ENCODE measurements at regions not wholly inside any gene's neighbourhood (a gene's known extent, or its start where the extent isn't known, plus 50 kb on each side); places are given as distances from the start of the nearest gene placed in this dataset.

DNA sequence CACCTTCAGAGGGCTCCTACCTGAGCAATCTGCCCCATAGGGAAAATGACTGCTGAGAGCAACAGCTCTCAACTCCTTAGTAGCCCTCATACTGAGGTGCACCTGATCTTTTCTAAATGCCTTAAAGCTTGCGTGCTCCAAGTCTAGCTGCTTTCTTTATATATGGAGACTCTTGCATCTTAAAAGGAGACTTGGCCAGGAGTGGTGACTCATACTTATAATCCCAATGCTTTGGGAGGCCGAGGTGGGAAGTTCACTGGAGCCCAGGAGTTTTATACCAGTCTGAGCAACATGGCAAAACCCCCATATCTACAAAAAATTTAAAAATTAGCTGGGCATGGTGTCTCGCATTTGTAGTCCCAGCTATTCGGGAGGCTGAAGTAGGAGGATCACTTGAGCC lies 78.1 kb upstream of the TRIM2 start:
- H3K36me3 ChIP-seq (ENCODE audit: control insufficient read depth in 1 of 2, insufficient read depth in 2 of 2, low read depth in 1 of 2, low read length in 2 of 2): no peaks in the 10 kb centered on the region
- H2BK120ac ChIP-seq (ENCODE audit: low read depth, low read length): no peak overlapping the region
- no peak overlapping the region for H3K23ac ChIP-seq (ENCODE audit: low read length in 2 of 2)
- H4K91ac ChIP-seq (ENCODE audit: low read length): no peak overlapping the region
- no peaks in the 10 kb centered on the region for H3K9me3 ChIP-seq (ENCODE audit: control insufficient read depth, low read length)
- no peak overlapping the region for H3K27ac ChIP-seq (ENCODE audit: low read length, poor library complexity, severe bottlenecking)
- peaks cover 2% of the 10 kb centered on the region for H3K4me1 ChIP-seq (ENCODE audit: control insufficient read depth, insufficient read depth, low read depth, low read length)
- H3K18ac ChIP-seq (ENCODE audit: low read depth in 1 of 2, low read length in 2 of 2): no peak overlapping the region
- peaks cover 0 to 14% of the 10 kb centered on the region in 2 experiments for H3K27me3 ChIP-seq (ENCODE audit: control insufficient read depth in 1 of 2, insufficient read depth in 1 of 2, low read length in 2 of 2)
- H3K9ac ChIP-seq (ENCODE audit: low read length): no peak overlapping the region
- H2BK12ac ChIP-seq (ENCODE audit: low read length in 2 of 2): no peak overlapping the region
- no peak overlapping the region for H3K4ac ChIP-seq (ENCODE audit: low read depth in 1 of 2, low read length in 2 of 2)
- no peak overlapping the region for H3K14ac ChIP-seq (ENCODE audit: low read length in 2 of 2)
- H2AFZ ChIP-seq (ENCODE audit: low read depth, low read length): no peak overlapping the region
- no peaks in the 10 kb centered on the region for H3K79me1 ChIP-seq (replicated peaks; ENCODE audit: low read length, poor library complexity, severe bottlenecking)
- no peak overlapping the region for H3K4me2 ChIP-seq (ENCODE audit: low read length, poor library complexity, severe bottlenecking)
- no peak overlapping the region for H2BK15ac ChIP-seq (ENCODE audit: low read depth, poor library complexity, severe bottlenecking)
- no peak overlapping the region for H2AK5ac ChIP-seq (ENCODE audit: low read length, severe bottlenecking)
- WGBS: 82% methylated on average over 4 of the region's 4 CpGs
- no peak for DNase-seq
- no peak overlapping the region for H4K8ac ChIP-seq (ENCODE audit: low read length)
- no peak overlapping the region for H3K4me3 ChIP-seq (ENCODE audit: insufficient read depth in 1 of 2, low read depth in 1 of 2, low read length in 2 of 2)
- no peak overlapping the region for H2BK5ac ChIP-seq (ENCODE audit: low read depth, low read length, poor library complexity, severe bottlenecking)

DNA sequence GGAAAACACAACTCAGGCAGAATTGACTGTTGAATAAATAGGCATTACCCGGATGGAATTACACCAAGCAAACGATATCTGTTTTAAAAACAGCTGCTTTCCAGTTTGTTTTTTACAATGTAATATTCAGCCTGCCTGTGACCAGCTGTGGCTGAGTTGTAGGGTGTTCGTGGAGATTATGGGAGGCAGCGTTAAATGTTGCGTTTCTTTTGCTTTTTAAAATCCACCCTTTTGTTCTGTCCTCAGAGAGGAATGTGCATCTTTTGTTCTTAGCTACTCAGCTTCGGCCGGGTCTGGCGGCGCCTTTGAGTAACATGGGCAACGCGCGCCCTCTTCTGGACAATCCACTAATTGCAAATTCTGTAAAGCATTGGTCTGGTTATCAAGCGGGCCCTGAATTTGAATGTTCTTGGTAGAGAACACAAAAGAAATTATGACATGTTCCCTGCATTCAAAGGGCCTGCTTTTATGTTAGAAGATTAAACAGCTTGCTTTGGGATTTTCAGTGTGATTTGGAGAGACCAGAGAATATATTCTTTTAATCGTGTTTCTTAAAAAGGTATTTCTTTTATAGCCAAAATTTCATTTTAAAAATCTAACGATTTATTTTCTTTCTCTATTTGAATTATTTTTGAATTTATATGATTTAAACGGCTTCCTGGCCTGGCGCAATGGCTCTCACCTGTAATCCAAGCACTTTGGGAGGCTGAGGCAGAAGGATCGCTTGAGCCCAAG lies 76.3 kb upstream of the TRIM2 start:
- no peaks in the 10 kb centered on the region for H3K4me1 ChIP-seq (ENCODE audit: control insufficient read depth, insufficient read depth, low read depth, low read length)
- H3K36me3 ChIP-seq (ENCODE audit: control insufficient read depth in 1 of 2, insufficient read depth in 2 of 2, low read depth in 1 of 2, low read length in 2 of 2): no peaks in the 10 kb centered on the region
- no peak overlapping the region for H3K23ac ChIP-seq (ENCODE audit: low read length in 2 of 2)
- H4K91ac ChIP-seq (ENCODE audit: low read length): no peak overlapping the region
- peak overlapping the region; percentile 59 for H3K4me2 ChIP-seq (ENCODE audit: low read length, poor library complexity, severe bottlenecking)
- H2BK12ac ChIP-seq (ENCODE audit: low read length in 2 of 2): no peak overlapping the region
- no peak overlapping the region for H2BK5ac ChIP-seq (ENCODE audit: low read depth, low read length, poor library complexity, severe bottlenecking)
- peak overlapping the region; percentile 76 for H3K9ac ChIP-seq (ENCODE audit: low read length)
- no peak overlapping the region for H4K8ac ChIP-seq (ENCODE audit: low read length)
- H2BK15ac ChIP-seq (ENCODE audit: low read depth, poor library complexity, severe bottlenecking): no peak overlapping the region
- no peak overlapping the region for H3K14ac ChIP-seq (ENCODE audit: low read length in 2 of 2)
- no peak overlapping the region for H2AK5ac ChIP-seq (ENCODE audit: low read length, severe bottlenecking)
- H3K4ac ChIP-seq (ENCODE audit: low read depth in 1 of 2, low read length in 2 of 2): no peak overlapping the region
- H3K79me1 ChIP-seq (replicated peaks; ENCODE audit: low read length, poor library complexity, severe bottlenecking): no peaks in the 10 kb centered on the region
- peak overlapping the region; percentile 56 for H2AFZ ChIP-seq (ENCODE audit: low read depth, low read length)
- no peak overlapping the region for H3K27ac ChIP-seq (ENCODE audit: low read length, poor library complexity, severe bottlenecking)
- H3K4me3 ChIP-seq (ENCODE audit: insufficient read depth in 1 of 2, low read depth in 1 of 2, low read length in 2 of 2): peak overlapping the region in 1 of 2 experiments; percentile 61
- no peak overlapping the region for H3K18ac ChIP-seq (ENCODE audit: low read depth in 1 of 2, low read length in 2 of 2)
- 21% methylated on average over 16 of the region's 18 CpGs for WGBS
- H3K9me3 ChIP-seq (ENCODE audit: control insufficient read depth, low read length): no peaks in the 10 kb centered on the region
- DNase-seq: peak; percentile 80
- peaks cover 0 to 17% of the 10 kb centered on the region in 2 experiments for H3K27me3 ChIP-seq (ENCODE audit: control insufficient read depth in 1 of 2, insufficient read depth in 1 of 2, low read length in 2 of 2)
- no peak overlapping the region for H2BK120ac ChIP-seq (ENCODE audit: low read depth, low read length)

- WGBS: 98% methylated on average over 3 of the region's 7 CpGs
- no peak overlapping the region for H3K4me2 ChIP-seq (ENCODE audit: low read length, poor library complexity, severe bottlenecking)
- no peak overlapping the region for H4K8ac ChIP-seq (ENCODE audit: low read length)
- H3K36me3 ChIP-seq (ENCODE audit: control insufficient read depth in 1 of 2, insufficient read depth in 2 of 2, low read depth in 1 of 2, low read length in 2 of 2): no peaks in the 10 kb centered on the region
- no peaks in the 10 kb centered on the region for H3K9me3 ChIP-seq (ENCODE audit: control insufficient read depth, low read length)
- H3K18ac ChIP-seq (ENCODE audit: low read depth in 1 of 2, low read length in 2 of 2): no peak overlapping the region
- H3K23ac ChIP-seq (ENCODE audit: low read length in 2 of 2): no peak overlapping the region
- H3K14ac ChIP-seq (ENCODE audit: low read length in 2 of 2): no peak overlapping the region
- no peak overlapping the region for H2BK15ac ChIP-seq (ENCODE audit: low read depth, poor library complexity, severe bottlenecking)
- H3K27ac ChIP-seq (ENCODE audit: low read length, poor library complexity, severe bottlenecking): no peak overlapping the region
- no peak overlapping the region for H4K91ac ChIP-seq (ENCODE audit: low read length)
- no peaks in the 10 kb centered on the region for H3K79me1 ChIP-seq (replicated peaks; ENCODE audit: low read length, poor library complexity, severe bottlenecking)
- no peak overlapping the region for H2AFZ ChIP-seq (ENCODE audit: low read depth, low read length)
- no peak overlapping the region for H2AK5ac ChIP-seq (ENCODE audit: low read length, severe bottlenecking)
- H3K4ac ChIP-seq (ENCODE audit: low read depth in 1 of 2, low read length in 2 of 2): no peak overlapping the region
- peaks cover 2% of the 10 kb centered on the region for H3K4me1 ChIP-seq (ENCODE audit: control insufficient read depth, insufficient read depth, low read depth, low read length)
- no peak overlapping the region for H2BK5ac ChIP-seq (ENCODE audit: low read depth, low read length, poor library complexity, severe bottlenecking)
- H3K27me3 ChIP-seq (ENCODE audit: control insufficient read depth in 1 of 2, insufficient read depth in 1 of 2, low read length in 2 of 2): peaks cover 0 to 5% of the 10 kb centered on the region in 2 experiments
- no peak overlapping the region for H2BK12ac ChIP-seq (ENCODE audit: low read length in 2 of 2)
- H3K4me3 ChIP-seq (ENCODE audit: insufficient read depth in 1 of 2, low read depth in 1 of 2, low read length in 2 of 2): no peak overlapping the region
- no peak overlapping the region for H3K9ac ChIP-seq (ENCODE audit: low read length)
- no peak overlapping the region for H2BK120ac ChIP-seq (ENCODE audit: low read depth, low read length)
- DNase-seq: no peak
Observed at GRCh38 chr4:153131596-153131995, 72.6 kb upstream of the TRIM2 start.

DNA sequence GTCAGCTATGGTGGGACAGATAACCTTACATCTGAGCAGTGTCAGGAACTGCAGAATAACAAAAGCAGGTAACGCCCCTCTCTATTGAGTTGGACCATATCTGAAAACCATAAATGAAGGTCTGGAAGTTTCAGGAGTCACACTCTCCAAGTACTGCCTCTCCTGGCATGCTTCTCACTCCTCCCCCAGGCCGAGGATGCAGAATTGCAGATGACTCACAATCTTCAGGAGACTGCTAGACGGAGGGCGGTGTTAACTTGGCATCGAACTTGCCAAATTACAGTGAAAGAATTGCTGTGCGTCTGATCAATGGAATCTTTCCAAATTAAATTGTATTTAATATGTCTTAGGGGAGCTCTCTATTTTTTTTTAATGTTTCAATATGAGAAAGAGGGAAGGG lies 67.1 kb upstream of the TRIM2 start:
- Histone ChIP-seq H3K79me1 (replicated peaks; ENCODE audit: low read length, poor library complexity, severe bottlenecking) (no peaks in the 10 kb centered on the region), H3K9ac (ENCODE audit: low read length) (no peak overlapping the region), H2BK5ac (ENCODE audit: low read depth, low read length, poor library complexity, severe bottlenecking) (no peak overlapping the region), H2AFZ (ENCODE audit: low read depth, low read length) (no peak overlapping the region), H2BK15ac (ENCODE audit: low read depth, poor library complexity, severe bottlenecking) (no peak overlapping the region), H2BK120ac (ENCODE audit: low read depth, low read length) (no peak overlapping the region), H3K36me3 (ENCODE audit: control insufficient read depth in 1 of 2, insufficient read depth in 2 of 2, low read depth in 1 of 2, low read length in 2 of 2) (no peaks in the 10 kb centered on the region), H3K27me3 (ENCODE audit: control insufficient read depth in 1 of 2, insufficient read depth in 1 of 2, low read length in 2 of 2) (peaks cover 0 to 7% of the 10 kb centered on the region in 2 experiments), H3K27ac (ENCODE audit: low read length, poor library complexity, severe bottlenecking) (no peak overlapping the region), H4K8ac (ENCODE audit: low read length) (no peak overlapping the region), H3K23ac (ENCODE audit: low read length in 2 of 2) (no peak overlapping the region), H4K91ac (ENCODE audit: low read length) (no peak overlapping the region), H3K9me3 (ENCODE audit: control insufficient read depth, low read length) (no peaks in the 10 kb centered on the region), H3K4me3 (ENCODE audit: insufficient read depth in 1 of 2, low read depth in 1 of 2, low read length in 2 of 2) (no peak overlapping the region), H3K4me1 (ENCODE audit: control insufficient read depth, insufficient read depth, low read depth, low read length) (peaks cover 7% of the 10 kb centered on the region), H3K14ac (ENCODE audit: low read length in 2 of 2) (no peak overlapping the region), H3K18ac (ENCODE audit: low read depth in 1 of 2, low read length in 2 of 2) (no peak overlapping the region), H3K4ac (ENCODE audit: low read depth in 1 of 2, low read length in 2 of 2) (no peak overlapping the region), H3K4me2 (ENCODE audit: low read length, poor library complexity, severe bottlenecking) (no peak overlapping the region), H2BK12ac (ENCODE audit: low read length in 2 of 2) (no peak overlapping the region), H2AK5ac (ENCODE audit: low read length, severe bottlenecking) (no peak overlapping the region)
- WGBS: 52% methylated on average over 5 of the region's 6 CpGs
- DNase-seq: peak; percentile 79

Data from mesenchymal stem cell (in vitro differentiated cells and primary cell).